ELF-1 (cell line): ENCODE measurements at regions not wholly inside any gene's neighbourhood (a gene's known extent, or its start where the extent isn't known, plus 50 kb on each side); places are given as distances from the start of the nearest gene placed in this dataset.
"Not testable (repeated sequence)": the region's sequence is repeated elsewhere in the genome, so short reads cannot be mapped to it uniquely, and the experiment has no call there.

ENCODE experiments used
- DNase-seq: peaks from one replicate; pipeline ENCODE4 v3.0.0-alpha.2; 2016; ENCODE audit warnings: low read depth, low spot score

- DNase-seq: no peak
Measured at GRCh38 chr14:84029246-84029645, 1500.7 kb upstream of the FLRT2 start.

- no peak for DNase-seq
Measured at GRCh38 chr14:84029720-84030119, 1500.2 kb upstream of the FLRT2 start.

GRCh38 chr14:84036840-84037239 lies 1493.1 kb upstream of the FLRT2 start:
- DNase-seq: peak; percentile 5

- DNase-seq: no peak
Measured at GRCh38 chr14:84037593-84037992, 1492.4 kb upstream of the FLRT2 start.

- DNase-seq: no peak
Measured at GRCh38 chr14:84040101-84040500, 1489.8 kb upstream of the FLRT2 start.

GRCh38 chr14:84041421-84041820 lies 1488.5 kb upstream of the FLRT2 start:
- no peak for DNase-seq

- no peak for DNase-seq
Measured at GRCh38 chr14:84042992-84043391, 1487.0 kb upstream of the FLRT2 start.

GRCh38 chr14:84064316-84065125 lies 1465.4 kb upstream of the FLRT2 start:
- DNase-seq: no peak

- DNase-seq: no peak
Measured at GRCh38 chr14:84065811-84066210, 1464.1 kb upstream of the FLRT2 start.

- DNase-seq: no peak
Measured at GRCh38 chr14:84068288-84068687, 1461.7 kb upstream of the FLRT2 start.

- no peak for DNase-seq
Measured at GRCh38 chr14:84071061-84071460, 1458.9 kb upstream of the FLRT2 start.

GRCh38 chr14:84074626-84075025 lies 1455.3 kb upstream of the FLRT2 start:
- DNase-seq: no peak

GRCh38 chr14:84080944-84081343 lies 1449.0 kb upstream of the FLRT2 start:
- no peak for DNase-seq

- DNase-seq: peak; percentile 35
Measured at GRCh38 chr14:84084056-84084630, 1445.8 kb upstream of the FLRT2 start.

GRCh38 chr14:84085493-84085892 lies 1444.5 kb upstream of the FLRT2 start:
- no peak for DNase-seq

- no peak for DNase-seq
Measured at GRCh38 chr14:84086714-84087113, 1443.2 kb upstream of the FLRT2 start.

- DNase-seq: no peak
Measured at GRCh38 chr14:84087986-84088531, 1441.9 kb upstream of the FLRT2 start.

- no peak for DNase-seq
Measured at GRCh38 chr14:84090837-84091236, 1439.1 kb upstream of the FLRT2 start.

GRCh38 chr14:84095681-84096080 lies 1434.3 kb upstream of the FLRT2 start:
- DNase-seq: no peak

GRCh38 chr14:84098261-84098660 lies 1431.7 kb upstream of the FLRT2 start:
- no peak for DNase-seq

- not testable (repeated sequence) for DNase-seq
Measured at GRCh38 chr14:84099560-84099959, 1430.4 kb upstream of the FLRT2 start.

GRCh38 chr14:84107835-84108343 lies 1422.1 kb upstream of the FLRT2 start:
- no peak for DNase-seq
